Heart left ventricle (tissue), 13 donors: ENCODE measurements at regions not wholly inside any gene's neighbourhood (a gene's known extent, or its start where the extent isn't known, plus 50 kb on each side); places are given as distances from the start of the nearest gene placed in this dataset.
"Not testable (repeated sequence)": the region's sequence is repeated elsewhere in the genome, so short reads cannot be mapped to it uniquely, and the experiment has no call there.

ENCODE experiments used
- POLR2A ChIP-seq, 2 donors: fragments of 450-650 bp; IDR thresholded peaks; one replicate each; pipeline ENCODE4 v1.6.1; 2017; ENCODE audit warnings: antibody characterized with exemption in 2 of 2, mild to moderate bottlenecking in 2 of 2, moderate library complexity in 2 of 2
- TF ChIP-seq, protein P1 (sequence below), 12 donors: fragments of 200-600 bp; sonication (generic) in 4 of 12; IDR thresholded peaks; one replicate each; pipeline versions ENCODE4 v1.5.0 to v1.8.0; 2018 to 2022; ENCODE audit warnings: antibody characterized with exemption in 12 of 12, mild to moderate bottlenecking in 5 of 12
- donor health status: ischemic (EF 13 %, LVEDD 7.1; RV severe dilation, severe dysfunction).
- donor health status: DM: no; HTN: yes; CAD: no.
- donor health status: DM: no; HTN: no; CAD: no.
- donor health status: ischemic (EF 25% LVEDD 6.9; RV normal size, moderate dysfunction).
- donor health status: ischemic (EF 25% LVEDD 5.7; RV mildly dilated, moderate dysfunction).
- donor health status: ischemic (EF 35%, LVEDD 5.7; RV mildly dilated, moderate dysfunction).
- donor health status: nonischemic (EF 11% LVEDD 7.7; RV severe dilation, severe dysfunction).
- donor health status: DM: yes; HTN: yes; CAD: no.
- donor health status: PGD.
- donor health status: ischemic (EF 29% LVEDD 5.4; RV normal size, mild dysfunction).
- donor health status: nonischemic (EF 23%, LVEDD 6.1; RV moderate dilation, normal function).

DNA sequence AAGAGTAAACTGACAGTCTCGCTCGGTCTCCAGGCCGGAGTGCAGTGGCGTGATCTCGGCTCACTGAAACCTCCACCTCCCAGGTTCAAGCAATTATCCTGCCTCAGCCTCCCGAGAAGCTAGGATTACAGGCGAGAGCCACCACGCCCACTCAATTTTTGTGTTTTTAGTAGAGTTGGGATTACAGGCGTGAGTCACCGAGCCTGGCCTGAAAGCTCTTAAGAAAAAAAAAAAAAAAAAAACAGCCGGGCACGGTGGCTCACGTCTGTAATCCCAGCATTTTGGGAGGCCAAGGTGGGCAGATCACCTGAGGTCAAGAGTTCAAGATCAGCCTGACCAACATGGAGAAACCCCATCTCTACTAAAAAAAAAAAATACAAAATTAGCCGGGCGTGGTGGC lies 55.3 kb upstream of the THOC2 start:
- not testable (repeated sequence) for TF ChIP-seq POLR2A (IDR thresholded peaks at IDR 0.05)
- TF ChIP-seq, protein P1, sequence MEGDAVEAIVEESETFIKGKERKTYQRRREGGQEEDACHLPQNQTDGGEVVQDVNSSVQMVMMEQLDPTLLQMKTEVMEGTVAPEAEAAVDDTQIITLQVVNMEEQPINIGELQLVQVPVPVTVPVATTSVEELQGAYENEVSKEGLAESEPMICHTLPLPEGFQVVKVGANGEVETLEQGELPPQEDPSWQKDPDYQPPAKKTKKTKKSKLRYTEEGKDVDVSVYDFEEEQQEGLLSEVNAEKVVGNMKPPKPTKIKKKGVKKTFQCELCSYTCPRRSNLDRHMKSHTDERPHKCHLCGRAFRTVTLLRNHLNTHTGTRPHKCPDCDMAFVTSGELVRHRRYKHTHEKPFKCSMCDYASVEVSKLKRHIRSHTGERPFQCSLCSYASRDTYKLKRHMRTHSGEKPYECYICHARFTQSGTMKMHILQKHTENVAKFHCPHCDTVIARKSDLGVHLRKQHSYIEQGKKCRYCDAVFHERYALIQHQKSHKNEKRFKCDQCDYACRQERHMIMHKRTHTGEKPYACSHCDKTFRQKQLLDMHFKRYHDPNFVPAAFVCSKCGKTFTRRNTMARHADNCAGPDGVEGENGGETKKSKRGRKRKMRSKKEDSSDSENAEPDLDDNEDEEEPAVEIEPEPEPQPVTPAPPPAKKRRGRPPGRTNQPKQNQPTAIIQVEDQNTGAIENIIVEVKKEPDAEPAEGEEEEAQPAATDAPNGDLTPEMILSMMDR (IDR thresholded peaks at IDR 0.05), result not testable (repeated sequence)
